Astrocyte of the cerebellum (primary cell): ENCODE measurements at regions not wholly inside any gene's neighbourhood (a gene's known extent, or its start where the extent isn't known, plus 50 kb on each side); places are given as distances from the start of the nearest gene placed in this dataset.

ENCODE experiments used
- DNase-seq: peaks from one replicate; pipeline ENCODE4 v3.0.0-alpha.2; 2011; ENCODE audit warnings: low read depth
- H3K4me3 ChIP-seq: 2 replicates; pipeline ENCODE4 v1.5.1; 2011; ENCODE audit warnings: mild to moderate bottlenecking, low read depth, low read length, moderate library complexity
- CTCF ChIP-seq: IDR thresholded peaks from 2 replicates; pipeline ENCODE4 v1.5.1; 2012; ENCODE audit warnings: low read length, low read depth, moderate library complexity, mild to moderate bottlenecking; ENCODE audit errors: missing control alignments
- in situ Hi-C: cut with HindIII; loops from 2 replicates; pipeline ENCODE4 v1.10.0; 2017; ENCODE audit warnings: low sequenced_read_pairs

DNA sequence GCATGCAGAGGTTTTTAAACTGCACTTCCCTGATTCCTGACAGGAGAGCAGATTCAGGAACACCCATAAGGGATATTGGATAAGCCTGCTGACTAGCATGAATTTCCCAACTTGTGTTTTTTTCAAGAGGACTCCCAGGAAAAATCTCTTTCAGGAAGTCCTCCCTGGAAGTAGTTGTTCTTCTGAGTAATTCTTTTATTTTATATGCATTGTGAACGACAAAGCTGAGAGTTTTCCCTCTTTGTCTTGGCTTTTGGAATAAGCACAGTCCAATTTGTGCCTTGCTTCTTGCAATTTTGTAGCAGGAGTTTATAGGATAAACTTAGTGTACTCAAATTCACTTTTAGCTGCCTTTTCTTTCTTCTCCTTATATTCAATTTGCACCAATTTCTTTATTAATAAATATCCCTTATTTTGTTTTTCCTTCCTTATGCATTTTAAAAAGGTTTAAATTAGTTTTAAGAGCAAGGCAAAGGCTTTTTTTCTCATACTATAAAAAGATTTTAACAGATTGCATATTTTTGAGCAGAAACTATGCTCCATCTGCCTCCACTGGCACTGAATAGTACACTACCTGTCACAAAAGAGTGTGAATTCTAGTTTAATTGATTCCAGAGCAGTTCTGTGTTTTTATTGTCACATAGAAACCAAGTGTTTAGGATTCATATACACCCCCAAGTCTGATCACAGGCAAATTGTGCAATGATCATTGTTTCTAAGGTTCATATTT lies 543.3 kb upstream of the SPRY2 start:
- in situ Hi-C loops = no loop called here
- H3K4me3 ChIP-seq = no peak overlapping the region
- no peak for TF ChIP-seq CTCF
- no peak for DNase-seq

DNA sequence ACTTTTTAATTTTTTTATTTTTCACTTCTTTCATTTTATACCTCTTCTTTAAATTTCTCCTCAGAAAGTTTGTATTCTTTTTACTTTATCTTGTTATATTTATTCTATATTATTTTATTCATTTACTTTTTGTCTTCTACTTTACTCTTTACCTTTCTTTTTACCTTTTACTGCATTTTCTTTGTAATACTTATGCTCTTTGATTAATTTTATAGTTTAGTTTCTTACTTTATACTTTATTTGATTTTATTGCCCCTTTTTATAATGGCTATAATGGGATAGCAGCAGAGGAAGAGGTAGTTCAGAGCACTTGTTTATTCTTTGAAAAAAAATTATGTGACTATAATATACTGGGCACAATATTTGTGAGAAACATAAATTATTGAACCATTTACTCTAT lies 542.6 kb upstream of the SPRY2 start:
- no peak for TF ChIP-seq CTCF
- no peak for DNase-seq
- in situ Hi-C loops = no loop called here
- H3K4me3 ChIP-seq = no peak overlapping the region

GRCh38 chr13:80881942-80882445 lies 541.1 kb upstream of the SPRY2 start:
- in situ Hi-C loops = no loop called here
- no peak for TF ChIP-seq CTCF
- H3K4me3 ChIP-seq = no peak overlapping the region
- DNase-seq = no peak

GRCh38 chr13:80881495-80881894 lies 540.6 kb upstream of the SPRY2 start:
- no peak overlapping the region for H3K4me3 ChIP-seq
- TF ChIP-seq CTCF = no peak
- DNase-seq = no peak
- in situ Hi-C loops = no loop called here

- DNase-seq = no peak
- in situ Hi-C loops = no loop called here
- TF ChIP-seq CTCF = no peak
- H3K4me3 ChIP-seq = no peak overlapping the region
Observed at GRCh38 chr13:80881034-80881433, 540.1 kb upstream of the SPRY2 start.

- no peak for DNase-seq
- in situ Hi-C loops = no loop called here
- no peak overlapping the region for H3K4me3 ChIP-seq
- no peak for TF ChIP-seq CTCF
Observed at GRCh38 chr13:80877944-80878241, 537.0 kb upstream of the SPRY2 start.
